Testis (tissue), 2 donors: ENCODE measurements at regions not wholly inside any gene's neighbourhood (a gene's known extent, or its start where the extent isn't known, plus 50 kb on each side); places are given as distances from the start of the nearest gene placed in this dataset.

Experiments
- CTCF ChIP-seq, 3 experiments: fragments of 450-650 bp in 2 of 3; fragments of 200-600 bp in 1 of 3; sonication (generic) in 1 of 3; IDR thresholded peaks; one replicate each; pipeline ENCODE4 v1.5.1; 2016 to 2019; ENCODE audit warnings: antibody characterized with exemption in 3 of 3, mild to moderate bottlenecking in 2 of 3, moderate library complexity in 1 of 3
- POLR2A ChIP-seq: fragments of 450-650 bp; IDR thresholded peaks from one replicate; pipeline ENCODE4 v1.6.1; 2017; ENCODE audit warnings: antibody characterized with exemption, mild to moderate bottlenecking, moderate library complexity

GRCh38 chr2:52292801-52293200, 1260.9 kb upstream of the NRXN1 start:
- TF ChIP-seq CTCF (IDR thresholded peaks at IDR 0.05) (no peak), POLR2A (no peak)
